GM12874 (cell line): ENCODE measurements at regions not wholly inside any gene's neighbourhood (a gene's known extent, or its start where the extent isn't known, plus 50 kb on each side); places are given as distances from the start of the nearest gene placed in this dataset.
A peak's percentile ranks its signal among the peaks of the same experiment; 100 is the strongest.

Source experiments
- TF ChIP-seq, protein P1 (sequence below): IDR thresholded peaks from 2 replicates; pipeline ENCODE4 v1.5.1; 2011; ENCODE audit warnings: low read depth, mild to moderate bottlenecking, control low read depth, low read length, moderate library complexity; ENCODE audit not compliant: insufficient read depth

DNA sequence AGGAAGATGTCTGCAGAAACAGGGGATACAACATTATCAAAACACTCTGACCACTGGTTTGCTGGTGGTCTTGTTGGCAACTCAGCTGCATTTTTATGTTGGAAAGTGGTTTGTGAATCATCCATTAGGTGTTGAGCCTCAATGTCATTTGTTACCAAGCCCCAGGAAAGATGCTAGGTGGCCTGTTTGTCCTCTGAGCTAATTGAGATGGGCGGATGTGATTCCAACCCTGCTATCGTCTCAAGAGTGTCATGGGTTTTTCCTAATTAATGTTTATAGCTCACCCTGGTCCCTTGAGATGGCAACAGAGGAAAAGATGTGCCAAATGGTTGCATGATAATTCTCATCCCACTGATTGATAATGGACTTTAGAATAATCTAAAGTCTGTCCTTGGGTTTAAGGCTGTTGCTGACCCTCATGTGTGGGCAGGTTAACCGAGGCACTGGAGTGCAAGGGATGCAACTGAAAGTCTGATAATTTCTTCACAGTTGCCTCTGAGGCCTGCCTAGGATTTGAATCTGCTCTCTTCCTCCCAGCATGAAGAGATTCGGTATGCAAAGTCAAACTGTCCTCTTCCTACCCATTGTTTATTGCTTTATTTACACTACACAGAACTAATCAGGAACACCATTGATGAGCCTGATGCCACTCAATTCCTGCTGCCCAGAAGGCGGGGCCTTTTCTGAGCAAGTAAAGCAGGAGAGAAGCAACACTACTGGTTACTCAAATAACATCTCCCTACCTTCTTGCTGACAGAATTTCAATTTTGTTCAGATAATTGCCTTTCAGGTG lies 166.2 kb upstream of the TBC1D5 start:
- TF ChIP-seq, protein P1, sequence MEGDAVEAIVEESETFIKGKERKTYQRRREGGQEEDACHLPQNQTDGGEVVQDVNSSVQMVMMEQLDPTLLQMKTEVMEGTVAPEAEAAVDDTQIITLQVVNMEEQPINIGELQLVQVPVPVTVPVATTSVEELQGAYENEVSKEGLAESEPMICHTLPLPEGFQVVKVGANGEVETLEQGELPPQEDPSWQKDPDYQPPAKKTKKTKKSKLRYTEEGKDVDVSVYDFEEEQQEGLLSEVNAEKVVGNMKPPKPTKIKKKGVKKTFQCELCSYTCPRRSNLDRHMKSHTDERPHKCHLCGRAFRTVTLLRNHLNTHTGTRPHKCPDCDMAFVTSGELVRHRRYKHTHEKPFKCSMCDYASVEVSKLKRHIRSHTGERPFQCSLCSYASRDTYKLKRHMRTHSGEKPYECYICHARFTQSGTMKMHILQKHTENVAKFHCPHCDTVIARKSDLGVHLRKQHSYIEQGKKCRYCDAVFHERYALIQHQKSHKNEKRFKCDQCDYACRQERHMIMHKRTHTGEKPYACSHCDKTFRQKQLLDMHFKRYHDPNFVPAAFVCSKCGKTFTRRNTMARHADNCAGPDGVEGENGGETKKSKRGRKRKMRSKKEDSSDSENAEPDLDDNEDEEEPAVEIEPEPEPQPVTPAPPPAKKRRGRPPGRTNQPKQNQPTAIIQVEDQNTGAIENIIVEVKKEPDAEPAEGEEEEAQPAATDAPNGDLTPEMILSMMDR, result no peak

DNA sequence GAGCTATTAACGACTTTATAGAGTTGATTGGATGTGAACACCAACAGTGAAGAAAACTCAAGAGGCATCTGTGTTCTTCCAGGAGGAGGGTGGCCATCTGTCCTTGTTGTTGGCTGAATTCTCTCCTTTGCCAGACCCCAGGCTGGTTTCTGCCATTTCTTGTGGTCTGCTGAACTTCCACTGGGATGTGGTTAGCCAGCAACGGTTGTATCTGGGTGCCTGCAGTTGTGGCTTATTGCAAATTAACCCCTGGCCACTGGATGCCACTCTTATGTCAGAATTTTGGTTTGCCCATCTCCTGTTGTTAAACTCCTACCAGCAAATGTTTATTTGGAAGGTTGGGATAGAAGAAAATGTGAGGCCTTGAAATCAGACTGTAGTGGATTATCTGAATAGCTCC lies 163.6 kb upstream of the TBC1D5 start:
- TF ChIP-seq, protein P1, result no peak

DNA sequence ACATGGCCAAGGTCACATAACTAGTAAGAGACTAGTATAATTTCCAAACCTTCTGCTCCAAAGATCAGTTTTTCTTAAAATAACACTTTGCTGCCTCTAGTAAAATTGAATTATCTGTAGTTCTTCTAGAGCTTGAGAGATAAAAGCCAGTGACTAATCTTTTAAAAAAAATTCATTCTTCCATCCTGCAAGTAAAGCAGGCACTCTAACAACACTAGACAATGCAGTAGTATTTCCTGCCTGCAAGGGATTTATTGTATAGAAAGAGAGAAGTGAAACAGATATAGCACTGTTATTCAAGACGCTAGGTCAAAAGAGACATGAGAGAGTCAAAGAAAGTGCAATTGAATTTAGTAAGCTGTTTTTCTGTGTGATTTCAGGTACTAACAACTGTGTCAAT lies 159.5 kb upstream of the TBC1D5 start:
- TF ChIP-seq, protein P1, result no peak

DNA sequence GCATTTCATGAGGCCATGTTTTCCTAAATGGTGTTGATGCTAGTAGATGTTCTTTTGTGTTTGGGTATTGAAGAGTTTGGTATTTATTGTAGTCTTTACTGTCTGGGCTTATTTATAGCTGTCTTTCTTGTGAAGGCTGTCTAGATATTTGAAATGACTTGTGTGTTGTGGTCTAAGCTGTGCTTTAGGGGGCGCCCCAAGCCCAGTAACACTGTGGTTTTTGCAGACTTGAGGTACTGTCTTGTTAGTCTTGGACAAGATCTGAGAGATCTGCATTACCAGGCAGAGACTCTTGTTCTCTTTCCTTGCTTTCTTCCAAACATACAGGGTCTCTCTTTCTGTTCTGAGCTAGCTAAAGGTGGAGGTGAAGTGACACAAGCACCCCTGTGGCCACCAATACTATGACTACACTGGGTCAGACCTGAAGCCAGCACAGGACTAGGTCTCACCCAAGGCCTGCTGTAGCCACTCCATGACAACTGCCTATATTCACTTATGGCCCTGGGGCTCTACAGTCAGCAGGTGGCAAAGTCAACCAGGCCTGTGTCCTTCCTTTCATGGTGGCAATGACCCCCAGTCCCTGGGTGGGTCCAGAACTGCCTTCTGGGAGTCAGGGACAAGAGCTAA lies 152.1 kb upstream of the TBC1D5 start:
- TF ChIP-seq, protein P1, result peak; percentile 57

DNA sequence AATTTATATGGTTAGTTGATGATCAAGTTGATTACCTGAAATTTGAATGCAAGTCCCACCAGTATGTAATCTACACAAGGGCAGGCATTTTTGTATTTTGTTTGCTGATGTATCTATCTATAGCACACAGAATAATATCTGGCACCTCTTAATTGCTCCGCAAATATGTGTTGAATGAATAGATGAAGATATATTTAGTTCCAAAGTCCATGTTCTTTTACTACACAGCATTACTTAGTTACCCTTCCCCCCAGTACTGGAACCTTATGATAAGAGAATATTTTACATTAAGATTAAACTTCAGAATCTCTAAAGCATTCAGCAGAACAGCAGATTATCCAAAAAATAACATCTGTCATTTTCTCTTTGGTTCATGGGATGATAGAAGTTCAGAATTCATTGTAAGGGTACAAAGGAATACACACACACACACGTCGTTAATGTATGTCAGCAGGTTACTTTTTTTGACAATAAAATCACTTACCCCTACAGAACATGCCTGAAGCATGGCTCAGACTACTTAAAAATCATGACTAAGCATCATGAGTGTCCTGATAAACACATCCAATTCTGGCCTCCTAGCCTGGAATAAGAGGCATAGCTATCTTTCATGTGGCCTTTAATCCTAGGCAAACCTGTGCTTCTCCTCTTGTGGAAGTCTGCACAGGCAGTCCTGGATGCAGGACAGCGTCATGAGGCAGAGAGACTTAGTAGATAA lies 148.9 kb upstream of the TBC1D5 start:
- TF ChIP-seq, protein P1, result no peak

DNA sequence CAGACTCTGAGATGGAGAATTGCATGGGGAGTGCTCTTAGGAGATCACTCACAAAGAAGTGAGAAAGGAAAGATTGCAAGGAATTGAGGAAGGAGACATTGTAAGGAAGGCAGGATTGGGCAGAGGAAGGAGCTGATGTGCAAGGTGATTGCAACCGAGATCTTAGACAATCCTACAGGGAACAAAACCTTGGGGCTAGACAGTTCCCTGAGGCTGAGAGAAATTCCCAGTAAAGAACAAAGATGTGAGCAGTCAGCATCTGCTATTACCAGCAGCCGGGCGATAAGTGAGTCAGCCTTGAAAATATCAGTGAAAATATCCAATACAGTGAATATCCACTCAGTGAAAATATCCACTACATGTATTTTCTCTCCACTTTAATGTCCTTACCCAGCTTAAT lies 143.6 kb upstream of the TBC1D5 start:
- TF ChIP-seq, protein P1, result no peak

DNA sequence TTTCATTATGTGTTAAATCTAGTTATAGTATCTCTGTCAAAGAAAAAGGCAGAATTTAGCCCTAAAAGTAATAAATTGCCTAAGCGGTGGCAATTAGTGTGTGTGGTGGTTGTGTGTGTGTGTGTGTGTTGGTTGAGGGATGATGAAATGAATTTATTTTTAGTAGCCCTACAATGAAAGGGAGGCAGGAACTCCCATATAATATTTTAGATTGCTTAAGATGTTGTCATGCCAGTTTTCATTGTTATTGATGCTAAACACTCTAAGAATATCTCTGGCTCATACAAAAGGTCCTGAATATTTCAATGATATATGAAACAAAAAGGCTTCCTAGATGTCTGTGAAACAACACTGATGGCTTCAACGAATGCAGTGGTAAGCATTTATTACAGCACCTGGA lies 140.6 kb upstream of the TBC1D5 start:
- TF ChIP-seq, protein P1, result no peak
